GM12878 (cell line): ENCODE measurements at regions not wholly inside any gene's neighbourhood (a gene's known extent, or its start where the extent isn't known, plus 50 kb on each side); places are given as distances from the start of the nearest gene placed in this dataset.

Experiments
- ATAC-seq: fragments of 200-7000 bp; cut with Tn5 transposase; 3 replicates; pipeline ENCODE4 v1.9.1; 2020; ENCODE audit warnings: mild to moderate bottlenecking, moderate library complexity
- BruUV-seq: library from RNA; stranded (reverse); fragments of 400-500 nt; replicated peaks from 2 replicates; lab custom pipeline; 2021; lab: Mats Ljungman, UMichigan
- CTCF ChIA-PET: fragments of 300-600 bp; sonication (Branson Sonifier 250); formaldehyde crosslinking; extraction: SDS; loops from one replicate; lab custom pipeline; 2021; ENCODE audit warnings: inconsistent platforms; lab: Yijun Ruan, JAX
- POLR2A ChIA-PET: fragments of 350-600 bp; formaldehyde crosslinking; extraction: SDS; loops from one replicate; lab custom pipeline; 2021; ENCODE audit warnings: inconsistent platforms; lab: Charles Lee
- RAD21 ChIA-PET: fragments of 300-600 bp; sonication (Branson Sonifier 250); formaldehyde crosslinking; loops from one replicate; lab custom pipeline; 2023; ENCODE audit warnings: antibody characterized with exemption; ENCODE audit not compliant: unreplicated experiment; lab: Charles Lee
- SMC1A ChIA-PET: fragments of 300-600 bp; sonication (Branson Sonifier 250); formaldehyde crosslinking; loops from one replicate; lab custom pipeline; 2023; ENCODE audit not compliant: unreplicated experiment, uncharacterized antibody; lab: Charles Lee
- DNase-seq: peaks from one replicate; pipeline ENCODE4 v3.0.0-alpha.2; 2011; ENCODE audit warnings: low read depth, low spot score
- FAIRE-seq: peaks from 3 replicates; lab custom pipeline; 2011; peaks lifted over from hg19 to GRCh38; lab: Jason Lieb, UNC
- H2AFZ ChIP-seq: 2 replicates; pipeline ENCODE4 v1.6.0; 2011; ENCODE audit warnings: low read depth, low read length, control low read depth; ENCODE audit not compliant: control insufficient read depth
- H3K27ac ChIP-seq: 2 replicates; pipeline ENCODE4 v1.5.1; 2011; ENCODE audit warnings: control low read depth; ENCODE audit not compliant: control insufficient read depth, insufficient read depth
- H3K27me3 ChIP-seq, 2 experiments: replicated peaks in 1 of 2; 2 replicates each; pipeline versions ENCODE4 v1.6.0 to v1.6.1; 2011; ENCODE audit warnings: low read length in 1 of 2; ENCODE audit not compliant: control insufficient read depth in 2 of 2, insufficient read depth in 2 of 2
- H3K36me3 ChIP-seq, 2 experiments: 2 replicates each; pipeline ENCODE4 v1.5.1; 2011; ENCODE audit warnings: low read length in 1 of 2; ENCODE audit not compliant: control insufficient read depth in 2 of 2, insufficient read depth in 2 of 2
- H3K4me1 ChIP-seq: 2 replicates; pipeline ENCODE4 v1.6.1; 2011; ENCODE audit warnings: mild to moderate bottlenecking, low read length, moderate library complexity, mixed read lengths; ENCODE audit not compliant: control insufficient read depth, insufficient read depth
- H3K4me2 ChIP-seq: 2 replicates; pipeline ENCODE4 v1.6.0; 2011; ENCODE audit warnings: control low read depth; ENCODE audit not compliant: control insufficient read depth, insufficient read depth
- H3K4me3 ChIP-seq: fragments of 200-600 bp; sonication (generic); 2 replicates; pipeline ENCODE4 v1.5.1; 2016
- H3K79me2 ChIP-seq: 2 replicates; pipeline ENCODE4 v1.6.0; 2011; ENCODE audit warnings: low read length; ENCODE audit not compliant: control insufficient read depth, insufficient read depth
- H3K9ac ChIP-seq: 2 replicates; pipeline ENCODE4 v1.8.0; 2011; ENCODE audit warnings: low read length, control low read depth, mixed read lengths; ENCODE audit not compliant: control insufficient read depth, insufficient read depth
- H3K9me3 ChIP-seq: replicated peaks from 3 replicates; pipeline ENCODE4 v1.5.1; 2011; ENCODE audit warnings: mild to moderate bottlenecking, low read length; ENCODE audit not compliant: control insufficient read depth, insufficient read depth
- H4K20me1 ChIP-seq: 2 replicates; pipeline ENCODE4 v1.6.0; 2011; ENCODE audit not compliant: control insufficient read depth, insufficient read depth
- HDAC6 ChIP-seq: fragments of 200-600 bp; sonication (generic); IDR thresholded peaks from one replicate; pipeline ENCODE4 v1.8.0; 2017; ENCODE audit warnings: antibody characterized with exemption; ENCODE audit not compliant: unreplicated experiment
- REST ChIP-seq: IDR thresholded peaks from 2 replicates; pipeline ENCODE4 v1.6.1; 2012; ENCODE audit warnings: mild to moderate bottlenecking, low read depth, low read length
- WGBS: methylation state at CpG from one replicate; pipeline ENCODE4 v1.1.6; 2016; ENCODE audit warnings: low lambda C conversion rate; ENCODE audit not compliant: insufficient replicate concordance, insufficient coverage; ENCODE audit errors: missing lambda C conversion rate; 5-methylcytosine and 5-hydroxymethylcytosine counted together
- in situ Hi-C: fragments of 300-500 bp; cut with MboI; formaldehyde crosslinking; loops from 9 replicates; pipeline ENCODE4 v1.14.3; 2018; ENCODE audit warnings: mixed read lengths
- intact Hi-C: fragments of 100-400 bp; cut with micrococcal nuclease; formaldehyde crosslinking; loops from one replicate; pipeline ENCODE4 v1.14.2; 2022; ENCODE audit not compliant: unreplicated experiment

- Histone ChIP-seq H3K27me3 (no peaks in the 10 kb centered on the region), H3K4me3 (no peak overlapping the region), H3K79me2 (no peaks in the 10 kb centered on the region), H3K4me1 (no peaks in the 10 kb centered on the region), H4K20me1 (no peaks in the 10 kb centered on the region), H3K9me3 (no peaks in the 10 kb centered on the region), H3K27ac (no peak overlapping the region), H3K9ac (no peak overlapping the region), H3K4me2 (no peak overlapping the region), H2AFZ (no peak overlapping the region), H3K36me3 (no peaks in the 10 kb centered on the region)
- ChIA-PET CTCF (interaction anchor here (1.0 kb wide), 1 partner anchor 133 kb away, joined by 3 read pairs; no protein-coding TSS in a partner anchor), SMC1A (interaction anchor here (0.6 to 2.2 kb wide), 5 partner anchors 10 to 127 kb away, joined by 3 to 7 read pairs (median 3); no protein-coding TSS in a partner anchor), RAD21 (no interaction called here), POLR2A (no interaction called here)
- no peak for DNase-seq
- in situ Hi-C loops (no loop called here), intact Hi-C loops (no loop called here)
- BruUV-seq, result no TSS peak
- 13% methylated on average over 2 of the region's 2 CpGs for WGBS
- no peak for TF ChIP-seq HDAC6
- TF ChIP-seq REST, result peak; percentile 72
- no peak for FAIRE-seq
- no peak for ATAC-seq
These were observed 157.0 kb upstream of the MKLN1 start for GRCh38 chr7:131170440-131171271.
